ENCODE measurements at regions not wholly inside any gene's neighbourhood (a gene's known extent, or its start where the extent isn't known, plus 50 kb on each side); places are given as distances from the start of the nearest gene placed in this dataset.
"Not testable (repeated sequence)": the region's sequence is repeated elsewhere in the genome, so short reads cannot be mapped to it uniquely, and the experiment has no call there.

GRCh38 chr20:53666144-53666543 is 72.5 kb upstream of the ZNF217 start:
- no peak overlapping the region for H3K27ac ChIP-seq
- H3K4me3 ChIP-seq (ENCODE audit: low read depth, low read length), result no peak overlapping the region
- H3K9me3 ChIP-seq (ENCODE audit: control insufficient read depth, low read length), result no peaks in the 10 kb centered on the region

GRCh38 chr20:53664121-53664520 is 70.5 kb upstream of the ZNF217 start:
- TF ChIP-seq, protein P1, sequence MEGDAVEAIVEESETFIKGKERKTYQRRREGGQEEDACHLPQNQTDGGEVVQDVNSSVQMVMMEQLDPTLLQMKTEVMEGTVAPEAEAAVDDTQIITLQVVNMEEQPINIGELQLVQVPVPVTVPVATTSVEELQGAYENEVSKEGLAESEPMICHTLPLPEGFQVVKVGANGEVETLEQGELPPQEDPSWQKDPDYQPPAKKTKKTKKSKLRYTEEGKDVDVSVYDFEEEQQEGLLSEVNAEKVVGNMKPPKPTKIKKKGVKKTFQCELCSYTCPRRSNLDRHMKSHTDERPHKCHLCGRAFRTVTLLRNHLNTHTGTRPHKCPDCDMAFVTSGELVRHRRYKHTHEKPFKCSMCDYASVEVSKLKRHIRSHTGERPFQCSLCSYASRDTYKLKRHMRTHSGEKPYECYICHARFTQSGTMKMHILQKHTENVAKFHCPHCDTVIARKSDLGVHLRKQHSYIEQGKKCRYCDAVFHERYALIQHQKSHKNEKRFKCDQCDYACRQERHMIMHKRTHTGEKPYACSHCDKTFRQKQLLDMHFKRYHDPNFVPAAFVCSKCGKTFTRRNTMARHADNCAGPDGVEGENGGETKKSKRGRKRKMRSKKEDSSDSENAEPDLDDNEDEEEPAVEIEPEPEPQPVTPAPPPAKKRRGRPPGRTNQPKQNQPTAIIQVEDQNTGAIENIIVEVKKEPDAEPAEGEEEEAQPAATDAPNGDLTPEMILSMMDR (IDR thresholded peaks at IDR 0.05), result no peak
- H3K79me2 ChIP-seq, result no peaks in the 10 kb centered on the region

More at GRCh38 chr20:53666144-53666543, 72.5 kb upstream of the ZNF217 start:
- no peak overlapping the region for H3K4me2 ChIP-seq (ENCODE audit: low read length)
- no peak overlapping the region for H2AFZ ChIP-seq
- H3K9ac ChIP-seq, result no peak overlapping the region
- H3K36me3 ChIP-seq (ENCODE audit: control insufficient read depth, insufficient read depth, low read length), result no peaks in the 10 kb centered on the region
- no peaks in the 10 kb centered on the region for H3K79me2 ChIP-seq
- TF ChIP-seq, protein P1 (IDR thresholded peaks at IDR 0.05), result no peak
- no peaks in the 10 kb centered on the region for H3K27me3 ChIP-seq (ENCODE audit: control insufficient read depth, insufficient read depth, low read length)
- H3K4me1 ChIP-seq, result no peaks in the 10 kb centered on the region

GRCh38 chr20:53663521-53663920 is 69.9 kb upstream of the ZNF217 start:
- not testable (repeated sequence) for H3K4me1 ChIP-seq; H3K9ac ChIP-seq; H3K9me3 ChIP-seq (ENCODE audit: control insufficient read depth, low read length); H2AFZ ChIP-seq; H3K27me3 ChIP-seq (ENCODE audit: control insufficient read depth, insufficient read depth, low read length); H3K36me3 ChIP-seq (ENCODE audit: control insufficient read depth, insufficient read depth, low read length); H3K4me2 ChIP-seq (ENCODE audit: low read length); H3K79me2 ChIP-seq; H3K27ac ChIP-seq; H3K4me3 ChIP-seq (ENCODE audit: low read depth, low read length)

More at GRCh38 chr20:53664121-53664520, 70.5 kb upstream of the ZNF217 start:
- Histone ChIP-seq H3K9ac (no peak overlapping the region), H3K27ac (no peak overlapping the region), H3K36me3 (ENCODE audit: control insufficient read depth, insufficient read depth, low read length) (no peaks in the 10 kb centered on the region), H3K9me3 (ENCODE audit: control insufficient read depth, low read length) (no peaks in the 10 kb centered on the region), H2AFZ (no peak overlapping the region), H3K4me3 (ENCODE audit: low read depth, low read length) (no peak overlapping the region), H3K4me2 (ENCODE audit: low read length) (no peak overlapping the region), H3K4me1 (no peaks in the 10 kb centered on the region), H3K27me3 (ENCODE audit: control insufficient read depth, insufficient read depth, low read length) (no peaks in the 10 kb centered on the region)

DNA sequence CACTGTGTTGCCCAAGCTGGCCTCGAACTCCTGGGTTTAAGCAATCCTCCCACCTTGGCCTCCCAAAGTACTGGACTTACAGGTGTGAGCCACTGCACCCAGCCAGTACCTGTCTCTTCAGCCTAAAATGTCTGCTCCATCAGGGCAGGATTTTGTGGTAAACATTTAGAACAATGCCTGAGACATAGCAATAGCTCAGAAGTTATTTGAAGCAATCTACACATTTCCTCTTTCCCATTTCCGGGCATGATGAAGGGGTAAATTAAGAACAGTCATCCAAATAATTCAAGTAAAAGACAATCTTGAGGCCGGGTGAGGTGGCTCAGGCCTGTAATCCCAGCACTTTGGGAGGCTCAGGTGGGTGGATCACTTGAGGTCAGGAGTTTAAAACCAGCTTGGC is 69.0 kb upstream of the ZNF217 start:
- Histone ChIP-seq H3K27ac (no peak overlapping the region), H3K4me1 (peaks cover 2% of the 10 kb centered on the region), H3K79me2 (no peaks in the 10 kb centered on the region), H3K9me3 (ENCODE audit: control insufficient read depth, low read length) (no peaks in the 10 kb centered on the region), H3K27me3 (ENCODE audit: control insufficient read depth, insufficient read depth, low read length) (no peaks in the 10 kb centered on the region), H3K4me3 (ENCODE audit: low read depth, low read length) (no peak overlapping the region), H3K4me2 (ENCODE audit: low read length) (no peak overlapping the region), H2AFZ (no peak overlapping the region), H3K9ac (no peak overlapping the region), H3K36me3 (ENCODE audit: control insufficient read depth, insufficient read depth, low read length) (no peaks in the 10 kb centered on the region)
- TF ChIP-seq, protein P1 (IDR thresholded peaks at IDR 0.05), result no peak

DNA sequence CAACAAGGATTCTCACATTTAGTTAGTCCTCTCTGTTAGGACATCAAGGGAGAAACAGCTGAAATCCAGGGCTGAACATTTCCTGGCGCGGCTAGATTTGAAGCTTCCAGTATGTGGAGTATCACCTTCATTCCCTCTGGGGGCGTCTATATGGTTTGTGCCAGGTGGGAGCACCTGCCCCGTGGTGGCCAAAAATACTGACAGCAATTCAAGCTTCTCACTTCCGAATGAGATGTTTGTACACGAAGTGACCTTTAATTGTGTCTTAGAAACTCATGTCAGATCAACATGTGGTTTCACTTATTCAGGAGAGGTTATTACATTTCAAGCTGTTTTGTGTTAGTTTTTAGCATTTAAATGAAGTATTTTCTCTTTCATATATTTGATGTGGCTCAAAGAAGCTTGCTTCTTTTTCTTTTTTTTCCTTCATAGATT is 67.3 kb upstream of the ZNF217 start:
- TF ChIP-seq, protein P1 (IDR thresholded peaks at IDR 0.05), result no peak
- H3K36me3 ChIP-seq (ENCODE audit: control insufficient read depth, insufficient read depth, low read length), result no peaks in the 10 kb centered on the region
- no peaks in the 10 kb centered on the region for H3K9me3 ChIP-seq (ENCODE audit: control insufficient read depth, low read length)
- H3K27me3 ChIP-seq (ENCODE audit: control insufficient read depth, insufficient read depth, low read length), result no peaks in the 10 kb centered on the region
- peak overlapping the region; percentile 5 for H3K27ac ChIP-seq
- H2AFZ ChIP-seq, result peak overlapping the region; percentile 92
- no peak overlapping the region for H3K4me3 ChIP-seq (ENCODE audit: low read depth, low read length)
- no peaks in the 10 kb centered on the region for H3K79me2 ChIP-seq
- peaks cover 13% of the 10 kb centered on the region for H3K4me1 ChIP-seq
- no peak overlapping the region for H3K9ac ChIP-seq
- H3K4me2 ChIP-seq (ENCODE audit: low read length), result no peak overlapping the region

Data from parathyroid adenoma (tissue), 2 donors.